Prostate gland (tissue), 2 donors: ENCODE measurements at regions not wholly inside any gene's neighbourhood (a gene's known extent, or its start where the extent isn't known, plus 50 kb on each side); places are given as distances from the start of the nearest gene placed in this dataset.

Experiments
- CTCF ChIP-seq, 4 experiments: fragments of 200-600 bp in 2 of 4; fragments of 450-650 bp in 2 of 4; sonication (generic) in 2 of 4; IDR thresholded peaks; 1 replicate in 3 of 4; 2 replicates in 1 of 4; pipeline ENCODE4 v1.5.1; 2016 to 2019; ENCODE audit warnings: antibody characterized with exemption in 4 of 4, mild to moderate bottlenecking in 2 of 4, moderate library complexity in 2 of 4
- POLR2A ChIP-seq: fragments of 450-650 bp; IDR thresholded peaks from one replicate; pipeline ENCODE4 v1.6.1; 2016; ENCODE audit warnings: antibody characterized with exemption, mild to moderate bottlenecking

- no peak for TF ChIP-seq CTCF (IDR thresholded peaks at IDR 0.05)
- no peak for TF ChIP-seq POLR2A
Measured at GRCh38 chr13:56338421-56338820, 802.3 kb upstream of the PRR20A start.
